K562 (cell line): ENCODE measurements at regions not wholly inside any gene's neighbourhood (a gene's known extent, or its start where the extent isn't known, plus 50 kb on each side); places are given as distances from the start of the nearest gene placed in this dataset.

ENCODE experiments used
- ATAC-seq: fragments of 200-7000 bp; cut with Tn5 transposase; 3 replicates; pipeline ENCODE4 v1.9.1; 2020; ENCODE audit warnings: moderate library complexity
- BruUV-seq: library from RNA; stranded (reverse); fragments of 400-500 nt; replicated peaks from 2 replicates; lab custom pipeline; 2021; lab: Mats Ljungman, UMichigan
- CTCF ChIA-PET: fragments of 300-600 bp; formaldehyde crosslinking; extraction: SDS; loops from one replicate; lab custom pipeline; 2021; ENCODE audit warnings: low intra/inter-chr PET ratio; lab: Yijun Ruan, JAX
- POLR2A ChIA-PET: fragments of 300-600, 350-650 bp; sonication (Branson Sonifier 250); formaldehyde crosslinking; extraction: SDS; loops from one replicate; lab custom pipeline; 2021; ENCODE audit warnings: antibody characterized with exemption, inconsistent platforms; lab: Yijun Ruan, JAX
- DNase-seq, 4 experiments: peaks; one replicate each; pipeline versions ENCODE4 v3.0.0 to v3.0.0-alpha.2; 2011 to 2018; ENCODE audit warnings: low spot score in 3 of 4, mixed read lengths in 3 of 4; ENCODE audit errors: extremely low read depth in 1 of 4
- FAIRE-seq: peaks from 2 replicates; lab custom pipeline; 2011; peaks lifted over from hg19 to GRCh38; lab: Jason Lieb, UNC
- H2AFZ ChIP-seq: 2 replicates; pipeline ENCODE4 v1.6.0; 2011; ENCODE audit warnings: low read depth, low read length, control low read depth, inconsistent platforms
- H3K27ac ChIP-seq: fragments of 200-600 bp; 3 replicates; pipeline ENCODE4 v1.8.0; 2011; ENCODE audit warnings: low read depth, mild to moderate bottlenecking, control low read depth, inconsistent platforms, low read length, moderate library complexity, mixed read lengths; ENCODE audit errors: extremely low read depth
- H3K27me3 ChIP-seq, 2 experiments: fragments of 300-600 bp in 1 of 2; 2 replicates in 1 of 2; 3 replicates in 1 of 2; pipeline versions ENCODE4 v1.6.0 to v1.8.0; 2011; ENCODE audit warnings: inconsistent platforms in 2 of 2, low read length in 2 of 2, mild to moderate bottlenecking in 1 of 2, mixed read lengths in 1 of 2, moderate library complexity in 1 of 2; ENCODE audit not compliant: control insufficient read depth in 2 of 2, insufficient read depth in 2 of 2
- H3K36me3 ChIP-seq: fragments of 300-600 bp; 3 replicates; pipeline ENCODE4 v1.8.0; 2011; ENCODE audit warnings: mild to moderate bottlenecking, low read length, inconsistent platforms; ENCODE audit not compliant: control insufficient read depth, insufficient read depth
- H3K4me1 ChIP-seq, 2 experiments: fragments of 200-600 bp in 1 of 2; replicated peaks in 1 of 2; 2 replicates in 1 of 2; 3 replicates in 1 of 2; pipeline versions ENCODE4 v1.5.1 to v1.8.0; 2011; ENCODE audit warnings: inconsistent platforms in 2 of 2, low read length in 2 of 2, mild to moderate bottlenecking in 1 of 2, mixed read lengths in 1 of 2, moderate library complexity in 1 of 2; ENCODE audit not compliant: control insufficient read depth in 2 of 2, insufficient read depth in 2 of 2
- H3K4me2 ChIP-seq: 2 replicates; pipeline ENCODE4 v1.6.1; 2011; ENCODE audit warnings: low read length, control low read depth, inconsistent platforms, mixed read lengths; ENCODE audit not compliant: insufficient read depth
- H3K4me3 ChIP-seq: fragments of 200-600 bp; sonication (generic), shearing (Covaris generic); 2 replicates; pipeline ENCODE4 v1.5.1; 2016; ENCODE audit warnings: control low read depth, inconsistent platforms
- H3K79me2 ChIP-seq: fragments of 200-600 bp; 3 replicates; pipeline ENCODE4 v1.8.0; 2011; ENCODE audit warnings: low read length, inconsistent platforms; ENCODE audit not compliant: control insufficient read depth, insufficient read depth
- H3K9ac ChIP-seq, 2 experiments: 2 replicates each; pipeline versions ENCODE4 v1.6.0 to v1.6.1; 2011; ENCODE audit warnings: low read depth in 2 of 2, low read length in 2 of 2, control low read depth in 1 of 2, inconsistent platforms in 1 of 2, mild to moderate bottlenecking in 1 of 2, mixed read lengths in 1 of 2; ENCODE audit not compliant: insufficient read depth in 1 of 2
- H3K9me1 ChIP-seq: one replicate; pipeline ENCODE4 v1.6.0; 2011; ENCODE audit warnings: inconsistent platforms, mild to moderate bottlenecking, low read length, moderate library complexity; ENCODE audit not compliant: control insufficient read depth, insufficient read depth
- H3K9me3 ChIP-seq: replicated peaks from 2 replicates; pipeline ENCODE4 v1.5.1; 2011; ENCODE audit warnings: low read depth, low read length, inconsistent platforms; ENCODE audit not compliant: control insufficient read depth, insufficient read depth
- H4K20me1 ChIP-seq: replicated peaks from 2 replicates; pipeline ENCODE4 v1.6.1; 2011; ENCODE audit warnings: low read length, inconsistent platforms, mixed read lengths; ENCODE audit not compliant: control insufficient read depth, insufficient read depth
- HNRNPH1 ChIP-seq: fragments of 200-400 bp; formaldehyde crosslinking; optimal IDR thresholded peaks from 2 replicates; pipeline ENCODE3; 2017; ENCODE audit warnings: low read depth, mild to moderate bottlenecking, low read length, moderate library complexity
- MCM5 ChIP-seq: fragments of 450-650 bp; IDR thresholded peaks from 2 replicates; pipeline ENCODE4 v1.6.1; 2016; ENCODE audit warnings: low read depth
- WGBS: fragments of 100-300 bp; shearing (Covaris generic); methylation state at CpG from one replicate; pipeline ENCODE4 v1.1.6; 2016; ENCODE audit warnings: low coverage, mixed read lengths; ENCODE audit not compliant: insufficient coverage; ENCODE audit errors: missing lambda C conversion rate; 5-methylcytosine and 5-hydroxymethylcytosine counted together
- in situ Hi-C: fragments of 300-500 bp; cut with MboI; formaldehyde crosslinking; loops from 4 replicates; pipeline ENCODE4 v1.15.0; 2018; ENCODE audit warnings: inconsistent platforms, mixed read lengths
- intact Hi-C: fragments of 100-400 bp; cut with micrococcal nuclease; formaldehyde crosslinking; loops from 2 replicates; pipeline ENCODE4 v1.14.2; 2022
- TF ChIP-seq, protein P1 (sequence below): fragments of 450-650 bp; IDR thresholded peaks from 2 replicates; pipeline ENCODE4 v1.6.1; 2016; ENCODE audit warnings: mild to moderate bottlenecking, moderate library complexity

GRCh38 chr6:137665342-137665934 lies 171.2 kb upstream of the OLIG3 start:
- intact Hi-C loops (no loop called here), in situ Hi-C loops (no loop called here)
- H3K36me3 ChIP-seq = no peaks in the 10 kb centered on the region
- no peak for DNase-seq
- BruUV-seq = no TSS peak
- no peak for FAIRE-seq
- CTCF ChIA-PET = no interaction called here
- WGBS = 0% methylated on average over 6 of the region's 6 CpGs
- TF ChIP-seq MCM5 = no peak
- H3K4me3 ChIP-seq = no peak overlapping the region
- peaks cover 0 to 5% of the 10 kb centered on the region in 2 experiments; a peak in 1 of 5 replicates for H3K27me3 ChIP-seq
- no peaks in the 10 kb centered on the region for H3K4me1 ChIP-seq
- no peaks in the 10 kb centered on the region for H4K20me1 ChIP-seq
- no peak for ATAC-seq
- no peaks in the 10 kb centered on the region for H3K9me1 ChIP-seq
- no peak overlapping the region for H2AFZ ChIP-seq
- H3K9me3 ChIP-seq = no peaks in the 10 kb centered on the region
- no peak overlapping the region for H3K4me2 ChIP-seq
- H3K9ac ChIP-seq = no peak overlapping the region
- POLR2A ChIA-PET = interaction anchor here (1.6 kb wide), 1 partner anchor 11 kb away, joined by 4 read pairs; no protein-coding TSS in a partner anchor
- H3K79me2 ChIP-seq = no peaks in the 10 kb centered on the region
- no peak overlapping the region for H3K27ac ChIP-seq

GRCh38 chr6:137666202-137666774 lies 172.1 kb upstream of the OLIG3 start:
- no peak for DNase-seq
- H3K36me3 ChIP-seq = no peaks in the 10 kb centered on the region
- POLR2A ChIA-PET = interaction anchor here (1.6 kb wide), 1 partner anchor 10 kb away, joined by 4 read pairs; no protein-coding TSS in a partner anchor
- no peak overlapping the region for H3K9ac ChIP-seq
- H3K27ac ChIP-seq = no peak overlapping the region
- no peak overlapping the region for H3K4me2 ChIP-seq
- no peak for ATAC-seq
- no peak overlapping the region for H3K4me3 ChIP-seq
- no peaks in the 10 kb centered on the region for H3K4me1 ChIP-seq
- intact Hi-C loops = no loop called here
- peaks cover 0 to 5% of the 10 kb centered on the region in 2 experiments; a peak in 1 of 5 replicates for H3K27me3 ChIP-seq
- no TSS peak for BruUV-seq
- no peaks in the 10 kb centered on the region for H4K20me1 ChIP-seq
- no peaks in the 10 kb centered on the region for H3K79me2 ChIP-seq
- FAIRE-seq = no peak
- CTCF ChIA-PET = no interaction called here
- WGBS = 3% methylated on average over 4 of the region's 4 CpGs
- in situ Hi-C loops = no loop called here
- no peak overlapping the region for H2AFZ ChIP-seq
- H3K9me3 ChIP-seq = no peaks in the 10 kb centered on the region
- H3K9me1 ChIP-seq = no peaks in the 10 kb centered on the region
- TF ChIP-seq, protein P1, sequence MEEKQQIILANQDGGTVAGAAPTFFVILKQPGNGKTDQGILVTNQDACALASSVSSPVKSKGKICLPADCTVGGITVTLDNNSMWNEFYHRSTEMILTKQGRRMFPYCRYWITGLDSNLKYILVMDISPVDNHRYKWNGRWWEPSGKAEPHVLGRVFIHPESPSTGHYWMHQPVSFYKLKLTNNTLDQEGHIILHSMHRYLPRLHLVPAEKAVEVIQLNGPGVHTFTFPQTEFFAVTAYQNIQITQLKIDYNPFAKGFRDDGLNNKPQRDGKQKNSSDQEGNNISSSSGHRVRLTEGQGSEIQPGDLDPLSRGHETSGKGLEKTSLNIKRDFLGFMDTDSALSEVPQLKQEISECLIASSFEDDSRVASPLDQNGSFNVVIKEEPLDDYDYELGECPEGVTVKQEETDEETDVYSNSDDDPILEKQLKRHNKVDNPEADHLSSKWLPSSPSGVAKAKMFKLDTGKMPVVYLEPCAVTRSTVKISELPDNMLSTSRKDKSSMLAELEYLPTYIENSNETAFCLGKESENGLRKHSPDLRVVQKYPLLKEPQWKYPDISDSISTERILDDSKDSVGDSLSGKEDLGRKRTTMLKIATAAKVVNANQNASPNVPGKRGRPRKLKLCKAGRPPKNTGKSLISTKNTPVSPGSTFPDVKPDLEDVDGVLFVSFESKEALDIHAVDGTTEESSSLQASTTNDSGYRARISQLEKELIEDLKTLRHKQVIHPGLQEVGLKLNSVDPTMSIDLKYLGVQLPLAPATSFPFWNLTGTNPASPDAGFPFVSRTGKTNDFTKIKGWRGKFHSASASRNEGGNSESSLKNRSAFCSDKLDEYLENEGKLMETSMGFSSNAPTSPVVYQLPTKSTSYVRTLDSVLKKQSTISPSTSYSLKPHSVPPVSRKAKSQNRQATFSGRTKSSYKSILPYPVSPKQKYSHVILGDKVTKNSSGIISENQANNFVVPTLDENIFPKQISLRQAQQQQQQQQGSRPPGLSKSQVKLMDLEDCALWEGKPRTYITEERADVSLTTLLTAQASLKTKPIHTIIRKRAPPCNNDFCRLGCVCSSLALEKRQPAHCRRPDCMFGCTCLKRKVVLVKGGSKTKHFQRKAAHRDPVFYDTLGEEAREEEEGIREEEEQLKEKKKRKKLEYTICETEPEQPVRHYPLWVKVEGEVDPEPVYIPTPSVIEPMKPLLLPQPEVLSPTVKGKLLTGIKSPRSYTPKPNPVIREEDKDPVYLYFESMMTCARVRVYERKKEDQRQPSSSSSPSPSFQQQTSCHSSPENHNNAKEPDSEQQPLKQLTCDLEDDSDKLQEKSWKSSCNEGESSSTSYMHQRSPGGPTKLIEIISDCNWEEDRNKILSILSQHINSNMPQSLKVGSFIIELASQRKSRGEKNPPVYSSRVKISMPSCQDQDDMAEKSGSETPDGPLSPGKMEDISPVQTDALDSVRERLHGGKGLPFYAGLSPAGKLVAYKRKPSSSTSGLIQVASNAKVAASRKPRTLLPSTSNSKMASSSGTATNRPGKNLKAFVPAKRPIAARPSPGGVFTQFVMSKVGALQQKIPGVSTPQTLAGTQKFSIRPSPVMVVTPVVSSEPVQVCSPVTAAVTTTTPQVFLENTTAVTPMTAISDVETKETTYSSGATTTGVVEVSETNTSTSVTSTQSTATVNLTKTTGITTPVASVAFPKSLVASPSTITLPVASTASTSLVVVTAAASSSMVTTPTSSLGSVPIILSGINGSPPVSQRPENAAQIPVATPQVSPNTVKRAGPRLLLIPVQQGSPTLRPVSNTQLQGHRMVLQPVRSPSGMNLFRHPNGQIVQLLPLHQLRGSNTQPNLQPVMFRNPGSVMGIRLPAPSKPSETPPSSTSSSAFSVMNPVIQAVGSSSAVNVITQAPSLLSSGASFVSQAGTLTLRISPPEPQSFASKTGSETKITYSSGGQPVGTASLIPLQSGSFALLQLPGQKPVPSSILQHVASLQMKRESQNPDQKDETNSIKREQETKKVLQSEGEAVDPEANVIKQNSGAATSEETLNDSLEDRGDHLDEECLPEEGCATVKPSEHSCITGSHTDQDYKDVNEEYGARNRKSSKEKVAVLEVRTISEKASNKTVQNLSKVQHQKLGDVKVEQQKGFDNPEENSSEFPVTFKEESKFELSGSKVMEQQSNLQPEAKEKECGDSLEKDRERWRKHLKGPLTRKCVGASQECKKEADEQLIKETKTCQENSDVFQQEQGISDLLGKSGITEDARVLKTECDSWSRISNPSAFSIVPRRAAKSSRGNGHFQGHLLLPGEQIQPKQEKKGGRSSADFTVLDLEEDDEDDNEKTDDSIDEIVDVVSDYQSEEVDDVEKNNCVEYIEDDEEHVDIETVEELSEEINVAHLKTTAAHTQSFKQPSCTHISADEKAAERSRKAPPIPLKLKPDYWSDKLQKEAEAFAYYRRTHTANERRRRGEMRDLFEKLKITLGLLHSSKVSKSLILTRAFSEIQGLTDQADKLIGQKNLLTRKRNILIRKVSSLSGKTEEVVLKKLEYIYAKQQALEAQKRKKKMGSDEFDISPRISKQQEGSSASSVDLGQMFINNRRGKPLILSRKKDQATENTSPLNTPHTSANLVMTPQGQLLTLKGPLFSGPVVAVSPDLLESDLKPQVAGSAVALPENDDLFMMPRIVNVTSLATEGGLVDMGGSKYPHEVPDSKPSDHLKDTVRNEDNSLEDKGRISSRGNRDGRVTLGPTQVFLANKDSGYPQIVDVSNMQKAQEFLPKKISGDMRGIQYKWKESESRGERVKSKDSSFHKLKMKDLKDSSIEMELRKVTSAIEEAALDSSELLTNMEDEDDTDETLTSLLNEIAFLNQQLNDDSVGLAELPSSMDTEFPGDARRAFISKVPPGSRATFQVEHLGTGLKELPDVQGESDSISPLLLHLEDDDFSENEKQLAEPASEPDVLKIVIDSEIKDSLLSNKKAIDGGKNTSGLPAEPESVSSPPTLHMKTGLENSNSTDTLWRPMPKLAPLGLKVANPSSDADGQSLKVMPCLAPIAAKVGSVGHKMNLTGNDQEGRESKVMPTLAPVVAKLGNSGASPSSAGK = no peak
- TF ChIP-seq HNRNPH1 = no peak
